ENCODE measurements at regions not wholly inside any gene's neighbourhood (a gene's known extent, or its start where the extent isn't known, plus 50 kb on each side); places are given as distances from the start of the nearest gene placed in this dataset.

DNA sequence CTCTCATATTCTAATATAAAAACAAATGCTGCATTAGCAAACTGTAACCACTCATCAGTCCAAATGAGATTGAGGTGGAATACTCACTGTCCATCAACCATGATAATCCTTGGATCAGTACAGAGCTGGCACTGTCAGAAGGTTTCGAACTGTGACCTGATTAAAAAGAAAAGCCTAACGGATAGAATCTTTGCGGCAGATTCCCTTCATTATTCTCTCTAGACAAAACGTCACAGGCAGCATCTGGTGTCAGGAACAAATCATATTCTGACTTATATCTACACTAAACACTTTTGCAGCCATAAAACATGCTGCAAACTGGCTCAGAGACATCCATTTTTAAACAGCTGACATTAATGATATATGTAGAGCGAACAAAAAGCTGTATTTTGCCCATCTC lies 677.7 kb upstream of the NXPH2 start:
- no peaks in the 10 kb centered on the region for H3K9me3 ChIP-seq
- H3K27me3 ChIP-seq (ENCODE audit: insufficient read depth in 3 of 3, low read length in 2 of 3), result peaks cover 0 to 2% (median 0%) of the 10 kb centered on the region in 3 donors
- no peak for TF ChIP-seq CTCF (IDR thresholded peaks at IDR 0.05)
- WGBS, 3 donors, result 48 to 49% (median 49%) methylated on average over 5 of the region's 5 CpGs
- intact Hi-C loops (cut with DNase I), result no loop called here
- no peak for ATAC-seq
- no peak overlapping the region for H3K4me3 ChIP-seq
- DNase-seq, result no peak
- no peak overlapping the region for H3K27ac ChIP-seq
- no peaks in the 10 kb centered on the region for H3K4me1 ChIP-seq
- no peaks in the 10 kb centered on the region for H3K36me3 ChIP-seq (ENCODE audit: insufficient read depth in 1 of 2, low read depth in 1 of 2)

- 82 to 100% (median 86%) methylated on average over 1 of the region's 1 CpG for WGBS, 3 donors
- ATAC-seq (no peak), DNase-seq (no peak)
- intact Hi-C loops (cut with DNase I), result no loop called here
- Histone ChIP-seq H3K4me1 (no peaks in the 10 kb centered on the region), H3K4me3 (no peak overlapping the region), H3K27ac (no peak overlapping the region), H3K9me3 (no peaks in the 10 kb centered on the region), H3K36me3 (ENCODE audit: insufficient read depth in 1 of 2, low read depth in 1 of 2) (no peaks in the 10 kb centered on the region), H3K27me3 (ENCODE audit: insufficient read depth in 3 of 3, low read length in 2 of 3) (peaks cover 0 to 2% (median 0%) of the 10 kb centered on the region in 3 donors)
- no peak for TF ChIP-seq CTCF (IDR thresholded peaks at IDR 0.05)
Observed at GRCh38 chr2:139454251-139454650, 674.1 kb upstream of the NXPH2 start.

GRCh38 chr2:139439100-139439499 lies 658.9 kb upstream of the NXPH2 start:
- no peaks in the 10 kb centered on the region for H3K27me3 ChIP-seq (ENCODE audit: insufficient read depth in 3 of 3, low read length in 2 of 3)
- no peak for TF ChIP-seq CTCF (IDR thresholded peaks at IDR 0.05)
- intact Hi-C loops (cut with DNase I), result no loop called here

DNA sequence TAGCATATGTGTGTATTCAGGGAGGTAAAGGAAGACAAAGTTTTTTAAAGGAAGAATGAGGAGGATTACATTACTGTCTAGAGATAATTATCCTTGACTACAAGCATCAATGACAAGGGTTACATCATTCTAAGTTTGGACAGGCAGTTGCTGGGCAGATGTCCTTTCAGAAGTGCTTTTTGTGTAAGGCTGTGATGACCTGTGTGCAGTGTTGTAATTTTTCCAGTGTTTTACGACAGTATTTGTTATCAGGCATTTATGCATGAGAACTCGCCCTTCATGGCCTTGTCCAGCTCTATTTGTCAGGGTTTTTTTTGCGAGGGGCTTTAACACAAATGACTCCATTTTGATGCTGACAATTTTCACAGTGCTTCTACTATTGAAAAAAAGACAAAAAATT lies 658.3 kb upstream of the NXPH2 start:
- ATAC-seq (no peak), DNase-seq (no peak)
- H3K36me3 ChIP-seq (ENCODE audit: insufficient read depth in 1 of 2, low read depth in 1 of 2), result no peaks in the 10 kb centered on the region
- H3K4me1 ChIP-seq, result no peaks in the 10 kb centered on the region
- intact Hi-C loops (cut with DNase I), result no loop called here
- H3K4me3 ChIP-seq, result no peak overlapping the region
- H3K27me3 ChIP-seq (ENCODE audit: insufficient read depth in 3 of 3, low read length in 2 of 3), result no peaks in the 10 kb centered on the region
- H3K9me3 ChIP-seq, result no peaks in the 10 kb centered on the region
- no peak for TF ChIP-seq CTCF (IDR thresholded peaks at IDR 0.05)
- 78 to 82% (median 79%) methylated on average over 3 of the region's 3 CpGs for WGBS, 3 donors
- no peak overlapping the region for H3K27ac ChIP-seq

More at GRCh38 chr2:139439100-139439499, 658.9 kb upstream of the NXPH2 start:
- no peak overlapping the region for H3K27ac ChIP-seq
- H3K9me3 ChIP-seq, result no peaks in the 10 kb centered on the region
- ATAC-seq, result no peak
- no peak for DNase-seq
- no peaks in the 10 kb centered on the region for H3K36me3 ChIP-seq (ENCODE audit: insufficient read depth in 1 of 2, low read depth in 1 of 2)
- H3K4me1 ChIP-seq, result no peaks in the 10 kb centered on the region
- no peak overlapping the region for H3K4me3 ChIP-seq

DNA sequence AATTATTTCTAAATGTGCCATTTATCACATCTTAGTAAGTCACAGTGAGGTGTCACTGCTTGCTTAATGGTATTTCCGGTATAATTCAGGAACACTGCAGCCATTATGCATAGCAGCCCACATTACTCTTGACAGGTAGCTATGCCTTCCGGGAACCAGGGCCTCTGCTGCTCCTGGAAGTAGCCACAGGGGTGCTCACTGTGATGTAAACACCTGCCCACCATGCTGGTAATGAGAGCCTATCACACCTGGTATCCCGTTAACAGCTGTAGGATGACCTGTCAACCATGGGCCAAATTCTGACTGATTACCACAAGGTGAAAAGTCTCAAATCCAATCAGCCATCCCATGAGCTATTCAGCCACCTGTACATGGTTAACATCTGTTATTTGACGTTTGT lies 647.0 kb upstream of the NXPH2 start:
- no peaks in the 10 kb centered on the region for H3K27me3 ChIP-seq (ENCODE audit: insufficient read depth in 3 of 3, low read length in 2 of 3)
- H3K36me3 ChIP-seq (ENCODE audit: insufficient read depth in 1 of 2, low read depth in 1 of 2), result no peaks in the 10 kb centered on the region
- DNase-seq, result no peak
- H3K9me3 ChIP-seq, result no peaks in the 10 kb centered on the region
- H3K4me1 ChIP-seq, result no peaks in the 10 kb centered on the region
- H3K4me3 ChIP-seq, result no peak overlapping the region
- intact Hi-C loops (cut with DNase I), result no loop called here
- H3K27ac ChIP-seq, result no peak overlapping the region
- ATAC-seq, result no peak
- 76 to 78% (median 76%) methylated on average over 4 of the region's 4 CpGs for WGBS, 3 donors
- no peak for TF ChIP-seq CTCF (IDR thresholded peaks at IDR 0.05)

Data from psoas muscle (tissue), 7 donors.